B cell (primary cell): ENCODE measurements at regions not wholly inside any gene's neighbourhood (a gene's known extent, or its start where the extent isn't known, plus 50 kb on each side); places are given as distances from the start of the nearest gene placed in this dataset.

Source experiments
- ATAC-seq: fragments of 200-7000 bp; cut with Tn5 transposase; one replicate; pipeline ENCODE4 v1.10.0; 2021; ENCODE audit warnings: low read depth, mild to moderate bottlenecking, moderate number of reproducible peaks, moderate library complexity
- CTCF ChIA-PET: fragments of 350-600 bp; sonication (Branson Sonifier 250); formaldehyde crosslinking; loops from one replicate; lab custom pipeline; 2021; ENCODE audit warnings: antibody characterized with exemption, inconsistent platforms; lab: Charles Lee
- POLR2A ChIA-PET: fragments of 350-600 bp; sonication (Branson Sonifier 250); formaldehyde crosslinking; loops from one replicate; lab custom pipeline; 2021; ENCODE audit warnings: antibody characterized with exemption; lab: Charles Lee
- DNase-seq: peaks from one replicate; pipeline ENCODE4 v3.0.0; 2013
- H2AFZ ChIP-seq: 2 replicates; pipeline ENCODE4 v1.6.1; 2012; ENCODE audit warnings: mild to moderate bottlenecking, low read depth, low read length; ENCODE audit not compliant: insufficient read depth, poor library complexity, severe bottlenecking
- H3K27ac ChIP-seq, 2 donors: 1 replicate in 1 of 2; 2 replicates in 1 of 2; pipeline ENCODE4 v1.5.1; 2012 to 2013; ENCODE audit warnings: low read length in 2 of 2, mild to moderate bottlenecking in 2 of 2, moderate library complexity in 1 of 2
- H3K27me3 ChIP-seq, 4 experiments: fragments of 200-600 bp in 1 of 4; sonication (generic) in 1 of 4; replicated peaks in 1 of 4; 1 replicate in 2 of 4; 2 replicates in 2 of 4; pipeline versions ENCODE4 v1.6.1 to v1.7.0; 2013 to 2016; ENCODE audit warnings: low read length in 3 of 4, mild to moderate bottlenecking in 2 of 4, mixed read lengths in 1 of 4, moderate library complexity in 1 of 4; ENCODE audit not compliant: insufficient read depth in 4 of 4, control insufficient read depth in 3 of 4; ENCODE audit errors: control extremely low read depth in 1 of 4
- H3K36me3 ChIP-seq, 2 experiments: replicated peaks in 1 of 2; 1 replicate in 1 of 2; 2 replicates in 1 of 2; pipeline versions ENCODE4 v1.6.1 to v1.7.1; 2013; ENCODE audit warnings: low read length in 1 of 2; ENCODE audit not compliant: insufficient read depth in 2 of 2, control insufficient read depth in 1 of 2; ENCODE audit errors: control extremely low read depth in 1 of 2, extremely low read depth in 1 of 2
- H3K4me1 ChIP-seq, 2 donors: fragments of 200-600 bp in 1 of 2; sonication (generic) in 1 of 2; 1 replicate in 1 of 2; 2 replicates in 1 of 2; pipeline versions ENCODE4 v1.5.1 to v1.6.1; 2013 to 2017; ENCODE audit warnings: low read length in 2 of 2; ENCODE audit not compliant: control insufficient read depth in 2 of 2, insufficient read depth in 2 of 2
- H3K4me2 ChIP-seq: replicated peaks from 2 replicates; pipeline ENCODE3; 2012; ENCODE audit warnings: mild to moderate bottlenecking, low read depth, low read length; ENCODE audit not compliant: poor library complexity, severe bottlenecking
- H3K4me3 ChIP-seq, 5 experiments: fragments of 200-600 bp in 1 of 5; sonication (generic) in 1 of 5; 1 replicate in 3 of 5; 2 replicates in 2 of 5; pipeline versions ENCODE4 v1.5.1 to v1.7.0; 2011 to 2016; ENCODE audit warnings: low read length in 4 of 5, mild to moderate bottlenecking in 4 of 5, low read depth in 2 of 5, control low read depth in 1 of 5, moderate library complexity in 1 of 5; ENCODE audit not compliant: insufficient read depth in 1 of 5; ENCODE audit errors: control extremely low read depth in 1 of 5, extremely low read depth in 1 of 5
- H3K79me2 ChIP-seq: fragments of 200-600 bp; sonication (generic); one replicate; pipeline ENCODE4 v1.6.0; 2016; ENCODE audit warnings: low read length; ENCODE audit not compliant: control insufficient read depth, insufficient read depth
- H3K9ac ChIP-seq: fragments of 200-600 bp; sonication (generic); 2 replicates; pipeline ENCODE4 v1.6.1; 2017; ENCODE audit warnings: mild to moderate bottlenecking, low read length, moderate library complexity
- H3K9me3 ChIP-seq, 3 donors: one replicate each; pipeline versions ENCODE4 v1.6.1 to v1.7.1; 2013; ENCODE audit warnings: low read length in 2 of 3; ENCODE audit not compliant: control insufficient read depth in 2 of 3, insufficient read depth in 1 of 3; ENCODE audit errors: control extremely low read depth in 1 of 3
- H4K20me1 ChIP-seq: 2 replicates; pipeline ENCODE4 v1.6.0; 2012; ENCODE audit warnings: mild to moderate bottlenecking, low read length; ENCODE audit not compliant: insufficient read depth, control insufficient read depth, poor library complexity, severe bottlenecking
- H3K27ac Mint-ChIP-seq: one replicate; pipeline ENCODE4 v1.8.0; 2021; ENCODE audit warnings: mixed read lengths
- H3K27me3 Mint-ChIP-seq: one replicate; pipeline ENCODE4 v1.8.0; 2021; ENCODE audit warnings: mixed read lengths
- H3K4me1 Mint-ChIP-seq: one replicate; pipeline ENCODE4 v1.8.0; 2021; ENCODE audit warnings: mixed read lengths
- H3K4me3 Mint-ChIP-seq: one replicate; pipeline ENCODE4 v1.8.0; 2021; ENCODE audit warnings: mixed read lengths
- H3K9me3 Mint-ChIP-seq: one replicate; pipeline ENCODE4 v1.8.0; 2022; ENCODE audit warnings: mixed read lengths; ENCODE audit not compliant: insufficient read depth
- CTCF ChIP-seq: fragments of 200-600 bp; IDR thresholded peaks from one replicate; pipeline ENCODE4 v1.8.0; 2022; ENCODE audit warnings: antibody characterized with exemption, mild to moderate bottlenecking
- EZH2 ChIP-seq: IDR thresholded peaks from 2 replicates; pipeline ENCODE4 v1.6.1; 2012; ENCODE audit warnings: borderline replicate concordance, low read depth, mild to moderate bottlenecking, moderate library complexity, low read length; ENCODE audit not compliant: insufficient read depth, poor library complexity, severe bottlenecking
- WGBS: methylation state at CpG from one replicate; pipeline ENCODE4 v1.1.5; 2013; ENCODE audit warnings: missing lambda C conversion rate; ENCODE audit not compliant: insufficient coverage; 5-methylcytosine and 5-hydroxymethylcytosine counted together
- intact Hi-C: fragments of 100-400 bp; cut with micrococcal nuclease; formaldehyde crosslinking; loops from one replicate; pipeline ENCODE4 v1.10.0; 2022

- ChIA-PET POLR2A (no interaction called here), CTCF (interaction anchor here (0.5 kb wide), 1 partner anchor 81 kb away, joined by 3 read pairs; no protein-coding TSS in a partner anchor)
- no peak overlapping the region for H3K4me3 Mint-ChIP-seq
- DNase-seq (no peak), ATAC-seq (no peak)
- H3K27me3 Mint-ChIP-seq, result peaks cover 12% of the 10 kb centered on the region
- no peak overlapping the region for H3K27ac ChIP-seq
- H3K9me3 Mint-ChIP-seq, result no peaks in the 10 kb centered on the region
- H3K27me3 ChIP-seq, result peaks cover 0 to 9% (median 0%) of the 10 kb centered on the region in 4 experiments
- no peak overlapping the region for H3K4me2 ChIP-seq
- H4K20me1 ChIP-seq, result no peaks in the 10 kb centered on the region
- TF ChIP-seq EZH2, result no peak
- 90% methylated on average over 8 of the region's 19 CpGs for WGBS
- H3K4me1 Mint-ChIP-seq, result no peaks in the 10 kb centered on the region
- no peaks in the 10 kb centered on the region for H3K79me2 ChIP-seq
- H3K4me3 ChIP-seq, result no peak overlapping the region
- H3K9me3 ChIP-seq, result no peaks in the 10 kb centered on the region
- no peaks in the 10 kb centered on the region for H3K36me3 ChIP-seq
- no peak overlapping the region for H3K9ac ChIP-seq
- H3K27ac Mint-ChIP-seq, result no peak overlapping the region
- no peaks in the 10 kb centered on the region for H3K4me1 ChIP-seq
- intact Hi-C loops, result no loop called here
- H2AFZ ChIP-seq, result no peak overlapping the region
These were observed 53.6 kb upstream of the ATL2 start for GRCh38 chr2:38430597-38431207.

- ChIA-PET CTCF (no interaction called here), POLR2A (no interaction called here)
- TF ChIP-seq EZH2 (no peak), CTCF (no peak)
- Mint-ChIP-seq H3K27ac (no peak overlapping the region), H3K9me3 (no peaks in the 10 kb centered on the region), H3K27me3 (peaks cover 15% of the 10 kb centered on the region), H3K4me1 (no peaks in the 10 kb centered on the region), H3K4me3 (no peak overlapping the region)
- H3K4me2 ChIP-seq, result no peak overlapping the region
- no peaks in the 10 kb centered on the region for H3K9me3 ChIP-seq
- intact Hi-C loops, result no loop called here
- no peak overlapping the region for H2AFZ ChIP-seq
- H3K27ac ChIP-seq, result no peak overlapping the region
- no peaks in the 10 kb centered on the region for H3K36me3 ChIP-seq
- no peaks in the 10 kb centered on the region for H3K4me1 ChIP-seq
- DNase-seq, result no peak
- no peak for ATAC-seq
- H3K4me3 ChIP-seq, result no peak overlapping the region
- whole genome bisulfite sequencing, result 95% methylated on average over 7 of the region's 7 CpGs
- no peak overlapping the region for H3K9ac ChIP-seq
- H4K20me1 ChIP-seq, result no peaks in the 10 kb centered on the region
- no peaks in the 10 kb centered on the region for H3K79me2 ChIP-seq
- peaks cover 0 to 5% (median 0%) of the 10 kb centered on the region in 4 experiments for H3K27me3 ChIP-seq
These were observed 53.1 kb upstream of the ATL2 start for GRCh38 chr2:38430196-38430595.
